ENCODE measurements at regions not wholly inside any gene's neighbourhood (a gene's known extent, or its start where the extent isn't known, plus 50 kb on each side); places are given as distances from the start of the nearest gene placed in this dataset.

DNA sequence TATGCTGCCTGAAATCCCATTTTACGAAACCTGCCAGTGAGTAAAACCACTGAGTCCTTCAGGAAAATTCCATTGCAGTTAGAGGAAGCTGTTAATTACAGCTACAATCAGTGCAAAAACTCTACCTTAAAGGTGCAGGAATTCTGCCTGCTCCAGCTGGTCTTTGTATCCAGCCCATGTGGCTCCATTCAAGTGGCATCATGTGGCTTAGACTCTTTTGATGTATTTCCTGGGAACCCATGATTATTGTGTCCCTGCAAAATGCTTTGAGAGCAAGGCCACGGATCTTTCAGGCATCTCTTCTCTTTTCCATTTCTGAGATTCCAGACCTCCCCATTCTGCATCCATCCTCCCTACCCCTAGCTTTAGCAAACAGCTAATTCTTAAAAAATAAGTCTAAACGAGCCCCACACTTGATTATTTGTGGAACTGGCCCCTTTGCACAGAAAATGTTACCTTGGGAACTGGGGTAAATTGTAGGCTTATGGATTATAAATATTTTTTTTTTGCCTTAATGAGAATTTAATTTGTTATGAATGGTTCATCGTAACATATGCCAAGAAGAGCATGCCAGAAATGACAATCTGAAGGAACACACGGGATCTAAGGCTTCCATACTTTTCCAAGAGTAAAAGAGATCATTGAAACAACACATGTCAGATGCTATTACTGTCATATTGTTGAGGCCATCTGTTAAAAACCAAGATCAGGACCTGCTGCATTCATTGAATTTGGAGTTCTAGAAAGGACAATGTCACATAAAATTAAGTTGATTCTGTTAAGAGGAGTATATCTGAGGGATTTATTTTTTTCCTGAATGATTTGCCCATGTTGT, 144.6 kb downstream of the TPH2 start:
- POLR2A ChIA-PET: no interaction called here
- DNase-seq (ENCODE audit: low read depth, low spot score): no peak
- no peak overlapping the region for H3K4me3 ChIP-seq (ENCODE audit: low read depth, low read length)
- TF ChIP-seq, protein P1, sequence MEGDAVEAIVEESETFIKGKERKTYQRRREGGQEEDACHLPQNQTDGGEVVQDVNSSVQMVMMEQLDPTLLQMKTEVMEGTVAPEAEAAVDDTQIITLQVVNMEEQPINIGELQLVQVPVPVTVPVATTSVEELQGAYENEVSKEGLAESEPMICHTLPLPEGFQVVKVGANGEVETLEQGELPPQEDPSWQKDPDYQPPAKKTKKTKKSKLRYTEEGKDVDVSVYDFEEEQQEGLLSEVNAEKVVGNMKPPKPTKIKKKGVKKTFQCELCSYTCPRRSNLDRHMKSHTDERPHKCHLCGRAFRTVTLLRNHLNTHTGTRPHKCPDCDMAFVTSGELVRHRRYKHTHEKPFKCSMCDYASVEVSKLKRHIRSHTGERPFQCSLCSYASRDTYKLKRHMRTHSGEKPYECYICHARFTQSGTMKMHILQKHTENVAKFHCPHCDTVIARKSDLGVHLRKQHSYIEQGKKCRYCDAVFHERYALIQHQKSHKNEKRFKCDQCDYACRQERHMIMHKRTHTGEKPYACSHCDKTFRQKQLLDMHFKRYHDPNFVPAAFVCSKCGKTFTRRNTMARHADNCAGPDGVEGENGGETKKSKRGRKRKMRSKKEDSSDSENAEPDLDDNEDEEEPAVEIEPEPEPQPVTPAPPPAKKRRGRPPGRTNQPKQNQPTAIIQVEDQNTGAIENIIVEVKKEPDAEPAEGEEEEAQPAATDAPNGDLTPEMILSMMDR (IDR thresholded peaks at IDR 0.05; ENCODE audit: insufficient read depth, low read length, missing control alignments): no peak
- CTCF ChIA-PET: interaction anchor here (0.6 kb wide), 1 partner anchor 1084 kb away, joined by 3 read pairs; no protein-coding TSS in a partner anchor

DNA sequence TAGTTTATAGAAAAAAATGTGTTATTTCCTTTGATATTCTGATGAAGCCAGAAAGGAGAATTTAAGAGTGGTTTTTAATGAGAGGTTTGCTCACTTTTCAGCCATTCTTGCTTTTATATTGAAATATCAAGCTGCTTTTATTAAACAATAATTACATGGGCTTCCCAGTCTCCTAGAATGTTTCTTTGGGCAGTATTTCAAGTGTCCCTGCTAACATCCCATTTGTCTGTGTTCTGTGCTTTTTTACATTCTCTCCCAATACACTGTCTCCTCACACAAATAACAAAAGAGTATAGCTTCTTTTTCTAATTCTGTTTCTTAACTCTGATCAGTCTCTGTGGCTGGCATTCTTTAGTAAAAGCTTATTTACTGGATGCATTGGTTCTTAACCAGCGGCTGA, 145.4 kb downstream of the TPH2 start:
- DNase-seq (ENCODE audit: low read depth, low spot score): no peak
- ChIA-PET POLR2A (no interaction called here), CTCF (interaction anchor here (0.6 kb wide), 1 partner anchor 1083 kb away, joined by 3 read pairs; no protein-coding TSS in a partner anchor)
- TF ChIP-seq, protein P1 (IDR thresholded peaks at IDR 0.05; ENCODE audit: insufficient read depth, low read length, missing control alignments): no peak
- H3K4me3 ChIP-seq (ENCODE audit: low read depth, low read length): no peak overlapping the region

DNA sequence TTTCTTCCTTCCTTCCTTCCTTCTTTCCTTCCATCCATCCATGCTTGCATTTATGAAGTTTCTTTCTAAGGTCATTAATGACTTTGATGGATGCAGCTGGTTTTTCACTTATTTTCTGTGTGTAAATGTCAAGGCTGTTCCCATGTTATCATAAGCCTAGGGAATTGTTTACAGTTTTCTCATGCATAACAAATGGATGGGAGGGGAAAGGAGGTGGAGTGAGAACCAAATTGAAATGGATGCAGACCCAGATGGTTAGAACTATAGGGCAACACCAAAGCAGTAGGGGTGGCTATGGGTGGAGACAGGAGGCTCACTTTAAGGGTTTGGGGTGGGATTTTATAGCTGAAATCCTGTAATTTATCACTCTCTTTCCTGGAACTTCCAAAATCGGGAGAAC, 146.2 kb downstream of the TPH2 start:
- POLR2A ChIA-PET: no interaction called here
- H3K4me3 ChIP-seq (ENCODE audit: low read depth, low read length): no peak overlapping the region
- TF ChIP-seq, protein P1 (IDR thresholded peaks at IDR 0.05; ENCODE audit: insufficient read depth, low read length, missing control alignments): no peak
- no peak for DNase-seq (ENCODE audit: low read depth, low spot score)
- CTCF ChIA-PET: no interaction called here

DNA sequence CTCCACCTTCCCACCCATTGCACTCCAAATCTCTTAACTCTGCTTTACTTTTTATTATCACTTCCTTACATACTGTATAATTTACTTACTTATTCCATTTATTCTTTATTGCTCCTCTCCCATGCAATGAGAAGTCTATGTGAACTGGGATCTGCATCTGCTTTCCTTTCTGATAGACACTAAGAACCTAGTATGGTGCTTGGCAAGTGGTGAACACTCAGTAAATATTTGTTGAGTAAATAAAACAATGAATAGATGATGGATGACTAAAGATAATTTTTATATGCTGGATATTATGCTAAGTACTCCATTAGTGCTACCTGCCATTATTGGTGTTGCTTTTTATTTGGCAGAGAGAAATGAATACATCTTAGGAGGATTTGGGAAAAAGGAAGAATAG, 151.0 kb downstream of the TPH2 start:
- TF ChIP-seq, protein P1 (IDR thresholded peaks at IDR 0.05; ENCODE audit: insufficient read depth, low read length, missing control alignments): no peak
- no peak overlapping the region for H3K4me3 ChIP-seq (ENCODE audit: low read depth, low read length)
- DNase-seq (ENCODE audit: low read depth, low spot score): no peak
- CTCF ChIA-PET: no interaction called here
- POLR2A ChIA-PET: no interaction called here

DNA sequence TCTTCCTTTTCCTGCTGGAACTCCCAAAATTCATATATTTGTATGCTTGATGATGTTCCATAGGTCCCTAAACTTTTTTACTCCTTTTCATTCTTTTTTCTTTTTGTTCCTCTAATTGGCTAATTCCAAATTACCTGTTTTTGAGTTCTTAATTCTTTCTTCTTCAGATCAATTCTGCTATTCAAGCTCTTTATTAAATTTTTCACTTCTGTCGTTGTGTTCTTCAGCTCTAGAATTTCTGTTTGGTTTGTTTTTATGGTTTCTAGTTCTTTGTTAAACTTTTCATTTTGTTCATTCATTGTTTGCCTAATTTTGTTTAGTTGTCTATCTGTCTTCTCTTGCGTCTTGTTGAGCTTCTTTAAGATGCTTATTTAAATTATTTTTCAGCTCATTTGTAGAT, 154.8 kb downstream of the TPH2 start:
- TF ChIP-seq, protein P1 (IDR thresholded peaks at IDR 0.05; ENCODE audit: insufficient read depth, low read length, missing control alignments): no peak
- no peak overlapping the region for H3K4me3 ChIP-seq (ENCODE audit: low read depth, low read length)
- POLR2A ChIA-PET: no interaction called here
- CTCF ChIA-PET: no interaction called here
- no peak for DNase-seq (ENCODE audit: low read depth, low spot score)

DNA sequence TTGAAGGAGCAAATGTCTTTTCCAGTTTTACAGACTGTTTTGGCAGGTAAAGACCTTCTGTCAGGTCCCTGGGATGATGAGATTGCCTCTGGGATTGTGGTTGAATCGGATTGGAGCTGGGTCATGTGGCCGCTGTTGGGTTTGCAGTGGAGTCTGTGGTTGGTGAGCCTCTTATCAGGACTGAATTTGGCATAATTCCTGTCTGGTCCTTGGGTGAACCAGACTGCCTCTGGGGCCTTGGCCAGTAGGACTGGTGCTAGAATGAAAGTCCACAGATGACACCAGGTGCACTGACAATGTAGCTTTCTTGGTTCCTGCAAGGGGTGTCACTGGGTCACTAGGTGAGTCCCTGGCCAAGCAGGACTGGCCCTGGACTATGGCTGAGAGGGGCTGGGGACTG, 155.3 kb downstream of the TPH2 start:
- no peak for DNase-seq (ENCODE audit: low read depth, low spot score)
- TF ChIP-seq, protein P1 (IDR thresholded peaks at IDR 0.05; ENCODE audit: insufficient read depth, low read length, missing control alignments): no peak
- ChIA-PET POLR2A (no interaction called here), CTCF (no interaction called here)
- H3K4me3 ChIP-seq (ENCODE audit: low read depth, low read length): no peak overlapping the region
